OCI-LY7 (cell line): ENCODE measurements at regions not wholly inside any gene's neighbourhood (a gene's known extent, or its start where the extent isn't known, plus 50 kb on each side); places are given as distances from the start of the nearest gene placed in this dataset.

Experiments used
- EZH2phosphoT487 ChIP-seq: fragments of 200-600 bp; sonication (generic); IDR thresholded peaks from 2 replicates; pipeline ENCODE4 v1.6.1; 2018; ENCODE audit warnings: low read depth, borderline replicate concordance, mild to moderate bottlenecking, mixed run types, antibody characterized with exemption, low read length, moderate library complexity, mixed read lengths
- TF ChIP-seq, protein P1 (sequence below): fragments of 200-600 bp; sonication (generic); conservative IDR thresholded peaks from 2 replicates; pipeline ENCODE4 v1.5.1; 2014; ENCODE audit warnings: mild to moderate bottlenecking, antibody characterized with exemption, low read length, moderate library complexity, mixed read lengths

DNA sequence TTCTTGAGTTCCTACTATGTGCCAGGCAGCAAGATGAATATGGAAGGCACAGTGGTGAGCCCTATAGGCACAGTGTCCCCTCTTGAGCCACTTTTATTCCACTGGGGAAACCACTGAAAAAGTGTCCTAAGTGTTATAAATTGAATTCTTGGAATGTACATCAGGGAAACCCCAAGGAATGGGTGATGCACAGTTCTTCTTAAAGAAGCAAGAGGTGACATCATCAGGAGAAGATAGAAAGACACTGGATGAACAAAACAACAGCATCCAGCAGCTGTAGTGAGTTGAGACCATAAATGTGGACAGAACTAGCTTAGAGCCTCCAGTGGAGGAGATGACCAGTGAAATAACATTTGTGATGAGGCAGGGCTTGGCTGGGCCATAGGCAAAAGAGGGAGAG, 199.2 kb upstream of the ANKRD55 start:
- TF ChIP-seq, protein P1, sequence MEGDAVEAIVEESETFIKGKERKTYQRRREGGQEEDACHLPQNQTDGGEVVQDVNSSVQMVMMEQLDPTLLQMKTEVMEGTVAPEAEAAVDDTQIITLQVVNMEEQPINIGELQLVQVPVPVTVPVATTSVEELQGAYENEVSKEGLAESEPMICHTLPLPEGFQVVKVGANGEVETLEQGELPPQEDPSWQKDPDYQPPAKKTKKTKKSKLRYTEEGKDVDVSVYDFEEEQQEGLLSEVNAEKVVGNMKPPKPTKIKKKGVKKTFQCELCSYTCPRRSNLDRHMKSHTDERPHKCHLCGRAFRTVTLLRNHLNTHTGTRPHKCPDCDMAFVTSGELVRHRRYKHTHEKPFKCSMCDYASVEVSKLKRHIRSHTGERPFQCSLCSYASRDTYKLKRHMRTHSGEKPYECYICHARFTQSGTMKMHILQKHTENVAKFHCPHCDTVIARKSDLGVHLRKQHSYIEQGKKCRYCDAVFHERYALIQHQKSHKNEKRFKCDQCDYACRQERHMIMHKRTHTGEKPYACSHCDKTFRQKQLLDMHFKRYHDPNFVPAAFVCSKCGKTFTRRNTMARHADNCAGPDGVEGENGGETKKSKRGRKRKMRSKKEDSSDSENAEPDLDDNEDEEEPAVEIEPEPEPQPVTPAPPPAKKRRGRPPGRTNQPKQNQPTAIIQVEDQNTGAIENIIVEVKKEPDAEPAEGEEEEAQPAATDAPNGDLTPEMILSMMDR, result no peak
- no peak for TF ChIP-seq EZH2phosphoT487
